ENCODE measurements at regions not wholly inside any gene's neighbourhood (a gene's known extent, or its start where the extent isn't known, plus 50 kb on each side); places are given as distances from the start of the nearest gene placed in this dataset.
"Not testable (repeated sequence)": the region's sequence is repeated elsewhere in the genome, so short reads cannot be mapped to it uniquely, and the experiment has no call there.

DNA sequence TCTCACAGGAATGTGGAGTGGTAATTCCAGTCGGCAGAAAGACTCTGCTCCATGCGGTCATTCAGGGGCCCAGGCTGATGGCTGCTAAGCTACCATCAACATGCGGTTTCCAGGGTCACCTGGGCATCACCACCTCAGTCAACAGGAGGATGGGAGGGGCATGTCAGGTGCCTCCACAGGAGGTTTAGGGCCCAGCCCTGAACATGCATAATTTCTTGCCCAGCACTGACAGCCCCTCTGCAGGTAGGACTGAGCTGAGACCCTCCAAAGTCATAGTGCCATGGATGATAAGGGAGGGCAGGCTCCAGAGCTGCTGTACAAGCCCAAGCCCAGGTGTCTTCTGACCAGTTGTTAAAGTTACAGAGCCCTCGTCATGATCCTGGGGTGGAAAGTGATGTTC lies 244.0 kb upstream of the SFSWAP start:
- ChIA-PET CTCF (no interaction called here), POLR2A (ENCODE audit: low non-redundant PET) (no interaction called here)
- no peak overlapping the region for H3K4me3 ChIP-seq (ENCODE audit: low read depth, low read length, poor library complexity, severe bottlenecking)
- H3K27ac ChIP-seq (ENCODE audit: low read depth, low read length, poor library complexity, severe bottlenecking), result no peak overlapping the region
- no peak for DNase-seq (ENCODE audit: low spot score)
- TF ChIP-seq, protein P1, sequence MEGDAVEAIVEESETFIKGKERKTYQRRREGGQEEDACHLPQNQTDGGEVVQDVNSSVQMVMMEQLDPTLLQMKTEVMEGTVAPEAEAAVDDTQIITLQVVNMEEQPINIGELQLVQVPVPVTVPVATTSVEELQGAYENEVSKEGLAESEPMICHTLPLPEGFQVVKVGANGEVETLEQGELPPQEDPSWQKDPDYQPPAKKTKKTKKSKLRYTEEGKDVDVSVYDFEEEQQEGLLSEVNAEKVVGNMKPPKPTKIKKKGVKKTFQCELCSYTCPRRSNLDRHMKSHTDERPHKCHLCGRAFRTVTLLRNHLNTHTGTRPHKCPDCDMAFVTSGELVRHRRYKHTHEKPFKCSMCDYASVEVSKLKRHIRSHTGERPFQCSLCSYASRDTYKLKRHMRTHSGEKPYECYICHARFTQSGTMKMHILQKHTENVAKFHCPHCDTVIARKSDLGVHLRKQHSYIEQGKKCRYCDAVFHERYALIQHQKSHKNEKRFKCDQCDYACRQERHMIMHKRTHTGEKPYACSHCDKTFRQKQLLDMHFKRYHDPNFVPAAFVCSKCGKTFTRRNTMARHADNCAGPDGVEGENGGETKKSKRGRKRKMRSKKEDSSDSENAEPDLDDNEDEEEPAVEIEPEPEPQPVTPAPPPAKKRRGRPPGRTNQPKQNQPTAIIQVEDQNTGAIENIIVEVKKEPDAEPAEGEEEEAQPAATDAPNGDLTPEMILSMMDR (conservative IDR thresholded peaks at IDR 0.05; ENCODE audit: low read depth, low read length), result no peak
- TF ChIP-seq EZH2 (IDR thresholded peaks at IDR 0.05; ENCODE audit: borderline replicate concordance, low read depth, low read length, poor library complexity, severe bottlenecking), result no peak
- intact Hi-C loops (cut with micrococcal nuclease; ENCODE audit: unreplicated experiment), result no loop called here
- H3K4me1 ChIP-seq (ENCODE audit: insufficient read depth, low read length, poor library complexity, severe bottlenecking), result no peaks in the 10 kb centered on the region
- no peaks in the 10 kb centered on the region for H3K9me3 ChIP-seq (ENCODE audit: low read depth, low read length, poor library complexity, severe bottlenecking)
- H3K36me3 ChIP-seq (ENCODE audit: insufficient read depth, low read length, poor library complexity, severe bottlenecking), result no peaks in the 10 kb centered on the region
- H3K27me3 ChIP-seq (replicated peaks; ENCODE audit: insufficient read depth, low read depth, low read length, poor library complexity), result peaks cover 29% of the 10 kb centered on the region
- BruUV-seq (replicated peaks), result no TSS peak

DNA sequence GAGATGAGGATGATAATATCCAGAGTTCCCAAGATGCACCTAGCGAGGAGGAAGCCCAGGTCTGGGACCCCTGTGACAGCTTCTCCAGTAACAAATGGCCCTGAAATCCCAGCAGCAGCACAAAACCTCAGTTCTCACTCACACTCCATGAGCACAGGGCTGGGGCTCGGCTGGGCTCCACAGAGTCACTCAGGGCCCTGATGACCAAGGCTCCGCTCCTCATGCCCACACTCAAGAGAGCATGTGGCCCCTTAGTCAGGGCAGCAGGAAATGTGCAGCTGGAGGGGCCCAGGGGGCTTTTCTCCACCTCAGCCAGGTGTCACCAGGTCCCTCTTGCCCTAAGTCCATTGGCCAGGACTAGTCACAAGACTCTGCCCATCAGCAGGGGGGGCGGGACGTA lies 242.7 kb upstream of the SFSWAP start:
- Histone ChIP-seq H3K27ac (ENCODE audit: low read depth, low read length, poor library complexity, severe bottlenecking) (no peak overlapping the region), H3K4me3 (ENCODE audit: low read depth, low read length, poor library complexity, severe bottlenecking) (no peak overlapping the region), H3K9me3 (ENCODE audit: low read depth, low read length, poor library complexity, severe bottlenecking) (no peaks in the 10 kb centered on the region), H3K4me1 (ENCODE audit: insufficient read depth, low read length, poor library complexity, severe bottlenecking) (no peaks in the 10 kb centered on the region), H3K27me3 (replicated peaks; ENCODE audit: insufficient read depth, low read depth, low read length, poor library complexity) (peaks cover 19% of the 10 kb centered on the region), H3K36me3 (ENCODE audit: insufficient read depth, low read length, poor library complexity, severe bottlenecking) (no peaks in the 10 kb centered on the region)
- TF ChIP-seq, protein P1 (conservative IDR thresholded peaks at IDR 0.05; ENCODE audit: low read depth, low read length), result no peak
- no peak for TF ChIP-seq EZH2 (IDR thresholded peaks at IDR 0.05; ENCODE audit: borderline replicate concordance, low read depth, low read length, poor library complexity, severe bottlenecking)
- ChIA-PET POLR2A (ENCODE audit: low non-redundant PET) (no interaction called here), CTCF (no interaction called here)
- intact Hi-C loops (cut with micrococcal nuclease; ENCODE audit: unreplicated experiment), result no loop called here
- no peak for DNase-seq (ENCODE audit: low spot score)
- BruUV-seq (replicated peaks), result no TSS peak

DNA sequence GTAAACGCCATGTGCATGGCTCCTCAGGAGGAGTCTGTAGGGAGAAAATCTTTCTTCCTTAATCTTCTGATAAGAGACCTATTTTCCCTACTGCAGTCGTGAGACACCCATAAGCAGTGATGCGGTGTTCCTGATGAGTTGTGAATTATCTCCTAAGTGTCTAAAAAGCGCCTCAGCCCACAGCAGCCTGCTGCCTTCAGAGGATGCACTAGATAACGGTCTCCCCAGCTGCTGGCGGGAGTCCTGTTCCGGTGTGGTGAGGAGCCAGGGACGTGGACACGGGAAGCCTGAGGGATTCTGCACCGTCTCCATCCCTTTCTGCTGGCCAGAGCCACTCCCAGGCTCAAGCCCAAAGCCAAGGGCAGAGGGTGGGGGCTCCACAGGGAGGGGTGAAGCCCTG lies 240.9 kb upstream of the SFSWAP start:
- CTCF ChIA-PET, result not testable (repeated sequence)

DNA sequence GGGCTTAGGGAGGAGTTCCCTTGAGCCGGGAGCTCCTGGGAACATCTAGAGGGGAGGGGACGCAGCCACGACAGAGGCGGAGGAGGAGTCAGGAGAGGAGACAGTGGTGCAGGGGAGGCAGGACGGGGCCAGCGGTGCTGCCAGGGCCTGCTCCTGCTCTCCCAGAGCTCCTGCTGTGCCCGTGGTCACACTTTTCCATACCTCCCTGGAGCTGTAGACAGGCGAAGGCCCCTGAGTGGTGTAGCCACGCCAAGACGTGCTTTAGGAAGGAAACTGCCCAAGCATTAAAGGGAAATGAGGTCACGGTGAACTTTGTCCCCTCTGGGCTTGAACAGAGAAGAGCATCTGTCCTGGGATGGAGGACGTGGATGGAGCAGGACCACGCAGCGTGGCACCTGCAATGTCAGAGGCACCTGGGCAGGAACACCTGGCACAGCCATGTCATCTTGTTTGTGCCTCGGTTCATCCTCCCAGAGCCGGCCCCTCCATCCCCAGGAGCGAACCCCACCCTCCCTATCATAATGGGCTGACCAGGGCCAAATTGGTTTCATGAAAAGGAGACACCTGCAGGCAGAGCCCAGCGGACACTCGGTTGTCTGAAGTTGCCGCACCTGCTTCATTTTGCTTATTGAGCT lies 239.5 kb upstream of the SFSWAP start:
- no peak for DNase-seq (ENCODE audit: low spot score)

More for the DNA sequence above, 240.9 kb upstream of the SFSWAP start:
- H3K36me3 ChIP-seq (ENCODE audit: insufficient read depth, low read length, poor library complexity, severe bottlenecking); DNase-seq (ENCODE audit: low spot score); POLR2A ChIA-PET (ENCODE audit: low non-redundant PET); BruUV-seq (replicated peaks); H3K4me3 ChIP-seq (ENCODE audit: low read depth, low read length, poor library complexity, severe bottlenecking); H3K27me3 ChIP-seq (replicated peaks; ENCODE audit: insufficient read depth, low read depth, low read length, poor library complexity); H3K27ac ChIP-seq (ENCODE audit: low read depth, low read length, poor library complexity, severe bottlenecking); H3K9me3 ChIP-seq (ENCODE audit: low read depth, low read length, poor library complexity, severe bottlenecking); H3K4me1 ChIP-seq (ENCODE audit: insufficient read depth, low read length, poor library complexity, severe bottlenecking); intact Hi-C loops (cut with micrococcal nuclease; ENCODE audit: unreplicated experiment): not testable (repeated sequence)

More for the DNA sequence above, 239.5 kb upstream of the SFSWAP start:
- Histone ChIP-seq H3K4me1 (ENCODE audit: insufficient read depth, low read length, poor library complexity, severe bottlenecking) (no peaks in the 10 kb centered on the region), H3K4me3 (ENCODE audit: low read depth, low read length, poor library complexity, severe bottlenecking) (no peak overlapping the region), H3K9me3 (ENCODE audit: low read depth, low read length, poor library complexity, severe bottlenecking) (no peaks in the 10 kb centered on the region), H3K27me3 (replicated peaks; ENCODE audit: insufficient read depth, low read depth, low read length, poor library complexity) (peaks cover 3% of the 10 kb centered on the region), H3K36me3 (ENCODE audit: insufficient read depth, low read length, poor library complexity, severe bottlenecking) (no peaks in the 10 kb centered on the region), H3K27ac (ENCODE audit: low read depth, low read length, poor library complexity, severe bottlenecking) (no peak overlapping the region)
- ChIA-PET POLR2A (ENCODE audit: low non-redundant PET) (no interaction called here), CTCF (no interaction called here)
- intact Hi-C loops (cut with micrococcal nuclease; ENCODE audit: unreplicated experiment), result no loop called here
- TF ChIP-seq, protein P1 (conservative IDR thresholded peaks at IDR 0.05; ENCODE audit: low read depth, low read length), result no peak
- no peak for TF ChIP-seq EZH2 (IDR thresholded peaks at IDR 0.05; ENCODE audit: borderline replicate concordance, low read depth, low read length, poor library complexity, severe bottlenecking)
- BruUV-seq (replicated peaks), result no TSS peak
